GM23248 (cell line): ENCODE measurements at regions not wholly inside any gene's neighbourhood (a gene's known extent, or its start where the extent isn't known, plus 50 kb on each side); places are given as distances from the start of the nearest gene placed in this dataset.

Experiments
- DNase-seq: peaks from one replicate; pipeline ENCODE4 v3.0.0-alpha.2; 2015
- H2AFZ ChIP-seq: fragments of 200-600 bp; sonication (generic); 2 replicates; pipeline ENCODE4 v1.6.1; 2016; ENCODE audit warnings: antibody characterized with exemption
- H3F3A ChIP-seq: fragments of 200-600 bp; sonication (generic); 2 replicates; pipeline ENCODE4 v1.6.1; 2016; ENCODE audit warnings: mild to moderate bottlenecking, antibody characterized with exemption, mixed run types; ENCODE audit not compliant: insufficient read depth
- H3K27ac ChIP-seq: fragments of 200-600 bp; sonication (generic); 2 replicates; pipeline ENCODE4 v1.5.1; 2016; ENCODE audit warnings: mild to moderate bottlenecking
- H3K27me3 ChIP-seq: fragments of 200-600 bp; sonication (generic); replicated peaks from 2 replicates; pipeline ENCODE4 v1.6.1; 2016; ENCODE audit warnings: mild to moderate bottlenecking; ENCODE audit not compliant: insufficient read depth
- H3K36me3 ChIP-seq: fragments of 200-600 bp; sonication (generic); 2 replicates; pipeline ENCODE4 v1.6.1; 2016; ENCODE audit warnings: low read depth, mild to moderate bottlenecking
- H3K4me1 ChIP-seq: fragments of 200-600 bp; sonication (generic); 2 replicates; pipeline ENCODE4 v1.6.1; 2016; ENCODE audit warnings: mild to moderate bottlenecking; ENCODE audit not compliant: insufficient read depth
- H3K4me2 ChIP-seq: fragments of 200-600 bp; sonication (generic); one replicate; pipeline ENCODE4 v1.6.1; 2016; ENCODE audit warnings: mild to moderate bottlenecking; ENCODE audit not compliant: unreplicated experiment
- H3K4me3 ChIP-seq: fragments of 200-600 bp; sonication (generic); 2 replicates; pipeline ENCODE4 v1.5.1; 2016; ENCODE audit warnings: mild to moderate bottlenecking
- H3K79me2 ChIP-seq: fragments of 200-600 bp; sonication (generic); 2 replicates; pipeline ENCODE4 v1.6.1; 2016; ENCODE audit warnings: mild to moderate bottlenecking; ENCODE audit not compliant: insufficient read depth
- H3K9ac ChIP-seq: fragments of 200-600 bp; sonication (generic); 2 replicates; pipeline ENCODE4 v1.6.1; 2016; ENCODE audit warnings: mild to moderate bottlenecking
- H3K9me2 ChIP-seq: fragments of 200-600 bp; sonication (generic); 2 replicates; pipeline ENCODE4 v1.6.1; 2016; ENCODE audit warnings: mixed run types, mild to moderate bottlenecking, moderate library complexity; ENCODE audit not compliant: insufficient read depth
- H3K9me3 ChIP-seq: fragments of 200-600 bp; sonication (generic); one replicate; pipeline ENCODE4 v1.6.1; 2017; ENCODE audit warnings: low read depth
- H4K20me1 ChIP-seq: fragments of 200-600 bp; sonication (generic); 2 replicates; pipeline ENCODE4 v1.6.0; 2016; ENCODE audit not compliant: insufficient read depth
- EZH2 ChIP-seq: fragments of 200-600 bp; sonication (generic); IDR thresholded peaks from 2 replicates; pipeline ENCODE4 v1.6.1; 2018; ENCODE audit warnings: antibody characterized with exemption, mild to moderate bottlenecking; ENCODE audit not compliant: insufficient read depth, poor library complexity, severe bottlenecking
- EZH2phosphoT487 ChIP-seq: fragments of 200-600 bp; sonication (generic); IDR thresholded peaks from 2 replicates; pipeline ENCODE4 v1.6.1; 2018; ENCODE audit warnings: antibody characterized with exemption, moderate library complexity, mild to moderate bottlenecking, low read depth; ENCODE audit not compliant: insufficient read depth
- WGBS, 2 experiments: methylation state at CpG; one replicate each; pipeline ENCODE4 v1.1.6; 2015 to 2017; ENCODE audit warnings: low lambda C conversion rate in 2 of 2, low coverage in 1 of 2; ENCODE audit errors: missing lambda C conversion rate in 2 of 2; 5-methylcytosine and 5-hydroxymethylcytosine counted together
- in situ Hi-C: fragments of 300-500 bp; cut with MboI; formaldehyde crosslinking; loops from 2 replicates; pipeline ENCODE4 v1.15.0; 2020

- Histone ChIP-seq H3F3A (no peaks in the 10 kb centered on the region), H3K9ac (no peak overlapping the region), H3K27me3 (no peaks in the 10 kb centered on the region), H3K4me1 (no peaks in the 10 kb centered on the region), H3K9me3 (no peaks in the 10 kb centered on the region), H3K9me2 (no peaks in the 10 kb centered on the region), H3K4me3 (no peak overlapping the region), H3K27ac (no peak overlapping the region), H3K36me3 (no peaks in the 10 kb centered on the region), H2AFZ (no peak overlapping the region), H3K4me2 (no peak overlapping the region), H4K20me1 (no peaks in the 10 kb centered on the region), H3K79me2 (no peaks in the 10 kb centered on the region)
- WGBS, 2 experiments: 12% methylated on average over 2 of the region's 2 CpGs
- in situ Hi-C loops: no loop called here
- DNase-seq: no peak
- TF ChIP-seq EZH2: no peak
- no peak for TF ChIP-seq EZH2phosphoT487
Measured at GRCh38 chr5:162824360-162824759, 613.0 kb upstream of the CCNG1 start.

GRCh38 chr5:162837155-162837554, 600.2 kb upstream of the CCNG1 start:
- WGBS, 2 experiments: 14 to 18% methylated on average over 1 of the region's 1 CpG
- Histone ChIP-seq H3K4me1 (no peaks in the 10 kb centered on the region), H2AFZ (no peak overlapping the region), H3K4me2 (no peak overlapping the region), H3K79me2 (no peaks in the 10 kb centered on the region), H3F3A (no peaks in the 10 kb centered on the region), H3K4me3 (no peak overlapping the region), H3K27ac (no peak overlapping the region), H3K27me3 (no peaks in the 10 kb centered on the region), H3K9me2 (no peaks in the 10 kb centered on the region), H3K9ac (no peak overlapping the region), H4K20me1 (no peaks in the 10 kb centered on the region), H3K36me3 (no peaks in the 10 kb centered on the region), H3K9me3 (no peaks in the 10 kb centered on the region)
- TF ChIP-seq EZH2: no peak
- no peak for DNase-seq
- in situ Hi-C loops: no loop called here

DNA sequence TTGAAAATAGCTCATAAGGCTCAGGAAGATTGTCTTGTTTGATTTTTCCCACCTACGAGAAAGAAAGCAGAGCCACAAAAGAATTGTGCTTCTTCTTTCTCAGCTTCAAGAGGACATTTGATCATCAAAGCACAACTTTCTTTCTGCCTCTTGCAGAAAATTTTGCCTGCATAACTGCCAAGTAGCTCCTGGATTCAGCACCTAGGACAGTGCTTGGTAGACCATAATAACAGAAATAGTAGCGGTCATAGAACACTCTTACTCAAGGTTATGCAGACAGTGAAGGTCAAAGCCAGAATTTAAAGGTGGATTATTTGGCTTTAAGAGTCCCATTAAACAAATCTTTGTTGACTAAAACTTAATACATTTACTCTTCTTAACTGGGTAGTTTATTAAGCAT, 594.7 kb upstream of the CCNG1 start:
- no peak for TF ChIP-seq EZH2phosphoT487
- TF ChIP-seq EZH2: no peak
- Histone ChIP-seq H3K9me3 (no peaks in the 10 kb centered on the region), H3K27me3 (no peaks in the 10 kb centered on the region), H4K20me1 (no peaks in the 10 kb centered on the region), H3K4me2 (no peak overlapping the region), H2AFZ (no peak overlapping the region), H3K4me1 (no peaks in the 10 kb centered on the region), H3K4me3 (no peak overlapping the region), H3K9me2 (no peaks in the 10 kb centered on the region), H3K9ac (no peak overlapping the region), H3K36me3 (no peaks in the 10 kb centered on the region), H3K27ac (no peak overlapping the region), H3K79me2 (no peaks in the 10 kb centered on the region), H3F3A (no peaks in the 10 kb centered on the region)
- DNase-seq: no peak
- in situ Hi-C loops: no loop called here
- WGBS, 2 experiments: 16% methylated on average over 2 of the region's 2 CpGs

- WGBS, 2 experiments: 22 to 35% methylated on average over 2 of the region's 2 CpGs
- Histone ChIP-seq H3K27ac (no peak overlapping the region), H3K4me1 (no peaks in the 10 kb centered on the region), H3F3A (no peaks in the 10 kb centered on the region), H3K27me3 (no peaks in the 10 kb centered on the region), H2AFZ (no peak overlapping the region), H3K9me3 (no peaks in the 10 kb centered on the region), H3K9me2 (no peaks in the 10 kb centered on the region), H3K9ac (no peak overlapping the region), H3K4me3 (no peak overlapping the region), H3K36me3 (no peaks in the 10 kb centered on the region), H3K79me2 (no peaks in the 10 kb centered on the region), H3K4me2 (no peak overlapping the region), H4K20me1 (no peaks in the 10 kb centered on the region)
- TF ChIP-seq EZH2phosphoT487 (no peak), EZH2 (no peak)
- in situ Hi-C loops: no loop called here
- DNase-seq: no peak
Measured at GRCh38 chr5:162852134-162852533, 585.3 kb upstream of the CCNG1 start.

DNA sequence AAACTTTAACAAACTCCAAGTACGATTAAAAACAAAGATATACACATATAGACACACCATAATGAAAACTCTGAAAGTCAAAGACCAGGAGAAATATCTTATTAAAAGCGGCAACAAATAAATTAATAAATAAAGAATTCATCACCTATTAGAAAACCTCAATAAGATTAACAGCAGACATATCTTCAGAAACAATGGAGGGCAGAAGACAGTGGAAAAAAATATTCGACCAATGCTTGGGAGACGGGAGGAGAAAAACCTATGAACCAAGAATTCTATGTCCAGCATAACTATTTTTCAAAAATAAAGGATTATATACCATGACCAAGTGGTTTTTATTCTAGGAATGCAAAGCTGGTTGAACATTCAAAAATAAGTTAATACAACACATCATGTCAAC, 578.6 kb upstream of the CCNG1 start:
- no peak for DNase-seq
- H2AFZ ChIP-seq: no peak overlapping the region
- no peak overlapping the region for H3K4me2 ChIP-seq
- H3K9me2 ChIP-seq: no peaks in the 10 kb centered on the region
- no peaks in the 10 kb centered on the region for H4K20me1 ChIP-seq
- peaks cover 5% of the 10 kb centered on the region for H3K9me3 ChIP-seq
- no peak overlapping the region for H3K4me3 ChIP-seq
- no peaks in the 10 kb centered on the region for H3K4me1 ChIP-seq
- in situ Hi-C loops: no loop called here
- WGBS, 2 experiments: 35% methylated on average over 4 of the region's 4 CpGs
- no peak for TF ChIP-seq EZH2phosphoT487
- TF ChIP-seq EZH2: no peak
- H3K27me3 ChIP-seq: no peaks in the 10 kb centered on the region
- H3F3A ChIP-seq: no peaks in the 10 kb centered on the region
- no peaks in the 10 kb centered on the region for H3K36me3 ChIP-seq
- H3K79me2 ChIP-seq: no peaks in the 10 kb centered on the region
- H3K9ac ChIP-seq: no peak overlapping the region
- H3K27ac ChIP-seq: no peak overlapping the region
